PC-9 (cell line): ENCODE measurements at regions not wholly inside any gene's neighbourhood (a gene's known extent, or its start where the extent isn't known, plus 50 kb on each side); places are given as distances from the start of the nearest gene placed in this dataset.

ENCODE experiments used
- BruUV-seq: library from RNA; stranded (reverse); fragments of 400-500 nt; replicated peaks from 2 replicates; lab custom pipeline; 2021; lab: Mats Ljungman, UMichigan
- CTCF ChIA-PET: fragments of 300-600 bp; sonication (Branson Sonifier 250); formaldehyde crosslinking; loops from one replicate; lab custom pipeline; 2022; ENCODE audit warnings: antibody characterized with exemption; lab: Charles Lee
- POLR2A ChIA-PET: fragments of 300-600 bp; sonication (Branson Sonifier 250); formaldehyde crosslinking; loops from one replicate; lab custom pipeline; 2022; ENCODE audit warnings: antibody characterized with exemption; ENCODE audit not compliant: unreplicated experiment; lab: Charles Lee
- DNase-seq, 2 experiments: peaks; one replicate each; pipeline versions ENCODE4 v3.0.0 to v3.0.0-alpha.2; 2015 to 2022; ENCODE audit warnings: mixed read lengths in 1 of 2
- H2AFZ ChIP-seq: fragments of 200-600 bp; sonication (generic); 2 replicates; pipeline ENCODE4 v1.8.1; 2017; ENCODE audit warnings: antibody characterized with exemption
- H3F3A ChIP-seq: fragments of 200-600 bp; sonication (generic); 2 replicates; pipeline ENCODE4 v1.8.1; 2017; ENCODE audit warnings: antibody characterized with exemption, mild to moderate bottlenecking, low read depth; ENCODE audit not compliant: insufficient read depth
- H3K27ac ChIP-seq: fragments of 200-600 bp; sonication (generic); 2 replicates; pipeline ENCODE4 v1.6.1; 2016; ENCODE audit warnings: mixed run types
- H3K27me3 ChIP-seq: fragments of 200-600 bp; sonication (generic); 2 replicates; pipeline ENCODE4 v1.6.1; 2016; ENCODE audit warnings: low read depth, mixed run types; ENCODE audit not compliant: insufficient read depth
- H3K36me3 ChIP-seq: fragments of 200-600 bp; sonication (generic); 2 replicates; pipeline ENCODE4 v1.6.1; 2016; ENCODE audit warnings: low read depth, mixed run types
- H3K4me1 ChIP-seq: fragments of 200-600 bp; sonication (generic); replicated peaks from 2 replicates; pipeline ENCODE4 v1.6.1; 2016; ENCODE audit warnings: mixed run types; ENCODE audit not compliant: insufficient read depth
- H3K4me2 ChIP-seq: fragments of 200-600 bp; sonication (generic); 2 replicates; pipeline ENCODE4 v1.6.1; 2017; ENCODE audit warnings: mixed run types
- H3K4me3 ChIP-seq: fragments of 200-600 bp; sonication (generic); 2 replicates; pipeline ENCODE4 v1.6.1; 2016; ENCODE audit warnings: mixed run types
- H3K79me2 ChIP-seq: fragments of 200-600 bp; sonication (generic); 2 replicates; pipeline ENCODE4 v1.6.1; 2017; ENCODE audit warnings: low read depth, mixed run types
- H3K9me2 ChIP-seq: fragments of 200-600 bp; sonication (generic); 2 replicates; pipeline ENCODE4 v1.8.1; 2017; ENCODE audit warnings: mild to moderate bottlenecking; ENCODE audit not compliant: insufficient read depth
- H3K9me3 ChIP-seq: fragments of 200-600 bp; sonication (generic); 2 replicates; pipeline ENCODE4 v1.8.1; 2016; ENCODE audit warnings: low read depth; ENCODE audit not compliant: insufficient read depth
- H4K20me1 ChIP-seq: fragments of 200-600 bp; sonication (generic); 2 replicates; pipeline ENCODE4 v1.8.1; 2017; ENCODE audit not compliant: insufficient read depth
- CTCF ChIP-seq: fragments of 200-600 bp; sonication (generic); conservative IDR thresholded peaks from 2 replicates; pipeline ENCODE4 v1.6.1; 2017; ENCODE audit warnings: mixed run types, antibody characterized with exemption, mild to moderate bottlenecking, moderate library complexity
- EZH2 ChIP-seq: fragments of 200-600 bp; sonication (generic); IDR thresholded peaks from 2 replicates; pipeline ENCODE4 v1.8.0; 2017; ENCODE audit warnings: antibody characterized with exemption, low read depth
- intact Hi-C: fragments of 100-400 bp; cut with micrococcal nuclease; formaldehyde crosslinking; loops from one replicate; pipeline ENCODE4 v1.10.0; 2022; ENCODE audit not compliant: unreplicated experiment

- no peaks in the 10 kb centered on the region for H3K9me3 ChIP-seq
- ChIA-PET CTCF (interaction anchor here (0.6 kb wide), 1 partner anchor 121 kb away, joined by 4 read pairs; no protein-coding TSS in a partner anchor), POLR2A (interaction anchor here (0.7 kb wide), 1 partner anchor 651 kb away, joined by 3 read pairs; no protein-coding TSS in a partner anchor)
- H2AFZ ChIP-seq = no peak overlapping the region; the same call in 1 of the 2 replicates
- intact Hi-C loops = loop anchor here (5.0 kb wide), 1 partner anchor 34 kb away; no protein-coding TSS in a partner anchor
- H3K4me1 ChIP-seq = peaks cover 22% of the 10 kb centered on the region
- H3K4me2 ChIP-seq = peak overlapping the region; percentile 28; the same call in 1 of the 2 replicates
- H3K9me2 ChIP-seq = no peaks in the 10 kb centered on the region
- H3K79me2 ChIP-seq = no peaks in the 10 kb centered on the region
- no peak overlapping the region for H3K4me3 ChIP-seq
- TF ChIP-seq EZH2 (no peak), CTCF (no peak)
- H3F3A ChIP-seq = 0 out of 2 replicates have a peak, but pooled peaks cover 3% of the 10 kb centered on the region
- no TSS peak for BruUV-seq
- no peak overlapping the region for H3K27ac ChIP-seq
- H3K36me3 ChIP-seq = no peaks in the 10 kb centered on the region
- H4K20me1 ChIP-seq = no peaks in the 10 kb centered on the region
- DNase-seq = peak; percentile 21 to 62
- H3K27me3 ChIP-seq = no peaks in the 10 kb centered on the region
Measured at GRCh38 chr13:39803156-39803555, 147.7 kb downstream of the COG6 start.

- intact Hi-C loops = loop anchor here (5.0 kb wide), 1 partner anchor 33 kb away; no protein-coding TSS in a partner anchor
- Histone ChIP-seq H3K4me2 (no peak overlapping the region), H3K9me3 (no peaks in the 10 kb centered on the region), H3K36me3 (no peaks in the 10 kb centered on the region), H3K79me2 (no peaks in the 10 kb centered on the region), H3K4me1 (peaks cover 22% of the 10 kb centered on the region), H3K9me2 (no peaks in the 10 kb centered on the region), H2AFZ (no peak overlapping the region; the same call in 1 of the 2 replicates), H4K20me1 (no peaks in the 10 kb centered on the region), H3F3A (0 out of 2 replicates have a peak, but pooled peaks cover 3% of the 10 kb centered on the region), H3K27me3 (no peaks in the 10 kb centered on the region), H3K4me3 (no peak overlapping the region), H3K27ac (no peak overlapping the region)
- ChIA-PET CTCF (no interaction called here), POLR2A (no interaction called here)
- DNase-seq = no peak
- no TSS peak for BruUV-seq
- no peak for TF ChIP-seq EZH2
- no peak for TF ChIP-seq CTCF
Measured at GRCh38 chr13:39803851-39804250, 148.4 kb downstream of the COG6 start.

- Histone ChIP-seq H3K27me3 (no peaks in the 10 kb centered on the region), H3K4me2 (no peak overlapping the region), H3K9me2 (no peaks in the 10 kb centered on the region), H3K27ac (no peak overlapping the region), H3K4me1 (peaks cover 22% of the 10 kb centered on the region), H3F3A (0 out of 2 replicates have a peak, but pooled peaks cover 3% of the 10 kb centered on the region), H3K36me3 (no peaks in the 10 kb centered on the region), H2AFZ (no peak overlapping the region), H3K79me2 (no peaks in the 10 kb centered on the region), H3K4me3 (no peak overlapping the region), H3K9me3 (no peaks in the 10 kb centered on the region), H4K20me1 (no peaks in the 10 kb centered on the region)
- POLR2A ChIA-PET = no interaction called here
- TF ChIP-seq EZH2 = no peak
- TF ChIP-seq CTCF = no peak
- no peak for DNase-seq
- no TSS peak for BruUV-seq
- CTCF ChIA-PET = no interaction called here
- intact Hi-C loops = loop anchor here (5.0 kb wide), 1 partner anchor 33 kb away; no protein-coding TSS in a partner anchor
Measured at GRCh38 chr13:39804332-39805210, 149.1 kb downstream of the COG6 start.
